Parathyroid adenoma (tissue), 2 donors: ENCODE measurements at regions not wholly inside any gene's neighbourhood (a gene's known extent, or its start where the extent isn't known, plus 50 kb on each side); places are given as distances from the start of the nearest gene placed in this dataset.

Experiments used
- H2AFZ ChIP-seq: fragments of 300-600 bp; sonication (generic); one replicate; pipeline ENCODE4 v1.7.0; 2017; ENCODE audit warnings: antibody characterized with exemption, mild to moderate bottlenecking
- H3K27ac ChIP-seq: fragments of 300-600 bp; sonication (generic); one replicate; pipeline ENCODE4 v1.7.0; 2017
- H3K27me3 ChIP-seq: fragments of 300-600 bp; sonication (generic); one replicate; pipeline ENCODE4 v1.7.0; 2017; ENCODE audit warnings: low read length; ENCODE audit not compliant: control insufficient read depth, insufficient read depth
- H3K36me3 ChIP-seq: fragments of 300-600 bp; sonication (generic); one replicate; pipeline ENCODE4 v1.7.0; 2017; ENCODE audit warnings: low read length; ENCODE audit not compliant: control insufficient read depth, insufficient read depth
- H3K4me1 ChIP-seq: fragments of 300-600 bp; sonication (generic); one replicate; pipeline ENCODE4 v1.7.0; 2017; ENCODE audit warnings: control low read depth
- H3K4me2 ChIP-seq: fragments of 300-600 bp; sonication (generic); one replicate; pipeline ENCODE4 v1.7.0; 2017; ENCODE audit warnings: low read length
- H3K4me3 ChIP-seq: fragments of 300-600 bp; sonication (generic); one replicate; pipeline ENCODE4 v1.7.0; 2017; ENCODE audit warnings: low read depth, low read length
- H3K79me2 ChIP-seq: fragments of 300-600 bp; sonication (generic); one replicate; pipeline ENCODE4 v1.7.0; 2017; ENCODE audit warnings: control low read depth
- H3K9ac ChIP-seq: fragments of 300-600 bp; sonication (generic); one replicate; pipeline ENCODE4 v1.7.0; 2017; ENCODE audit warnings: mild to moderate bottlenecking
- H3K9me3 ChIP-seq: fragments of 300-600 bp; sonication (generic); one replicate; pipeline ENCODE4 v1.7.0; 2017; ENCODE audit warnings: low read length; ENCODE audit not compliant: control insufficient read depth
- TF ChIP-seq, protein P1 (sequence below): fragments of 300-600 bp; sonication (generic); IDR thresholded peaks from one replicate; pipeline ENCODE4 v1.7.0; 2017; ENCODE audit warnings: antibody characterized with exemption, mild to moderate bottlenecking
- donor health status: primary hyperparathyroidism.

DNA sequence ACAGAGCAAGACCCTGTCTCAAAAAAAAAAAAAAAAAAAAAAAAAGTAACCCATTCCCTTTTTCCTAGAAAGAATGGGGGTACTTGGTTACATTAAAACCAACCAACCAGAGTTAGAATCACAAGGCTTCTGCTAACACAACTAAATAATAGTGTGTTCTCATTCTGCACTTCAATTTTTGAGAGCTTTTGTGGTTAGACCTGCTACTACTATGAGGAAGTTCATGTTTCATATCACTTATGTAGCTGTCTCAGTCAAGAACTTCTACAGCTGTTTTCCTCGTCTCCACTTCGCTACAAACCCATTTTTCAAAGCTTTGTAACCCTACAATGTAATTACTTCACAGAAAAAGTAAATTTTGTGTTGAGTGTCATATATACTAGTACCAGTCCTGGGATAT, 58.3 kb downstream of the PDHA2 start:
- TF ChIP-seq, protein P1, sequence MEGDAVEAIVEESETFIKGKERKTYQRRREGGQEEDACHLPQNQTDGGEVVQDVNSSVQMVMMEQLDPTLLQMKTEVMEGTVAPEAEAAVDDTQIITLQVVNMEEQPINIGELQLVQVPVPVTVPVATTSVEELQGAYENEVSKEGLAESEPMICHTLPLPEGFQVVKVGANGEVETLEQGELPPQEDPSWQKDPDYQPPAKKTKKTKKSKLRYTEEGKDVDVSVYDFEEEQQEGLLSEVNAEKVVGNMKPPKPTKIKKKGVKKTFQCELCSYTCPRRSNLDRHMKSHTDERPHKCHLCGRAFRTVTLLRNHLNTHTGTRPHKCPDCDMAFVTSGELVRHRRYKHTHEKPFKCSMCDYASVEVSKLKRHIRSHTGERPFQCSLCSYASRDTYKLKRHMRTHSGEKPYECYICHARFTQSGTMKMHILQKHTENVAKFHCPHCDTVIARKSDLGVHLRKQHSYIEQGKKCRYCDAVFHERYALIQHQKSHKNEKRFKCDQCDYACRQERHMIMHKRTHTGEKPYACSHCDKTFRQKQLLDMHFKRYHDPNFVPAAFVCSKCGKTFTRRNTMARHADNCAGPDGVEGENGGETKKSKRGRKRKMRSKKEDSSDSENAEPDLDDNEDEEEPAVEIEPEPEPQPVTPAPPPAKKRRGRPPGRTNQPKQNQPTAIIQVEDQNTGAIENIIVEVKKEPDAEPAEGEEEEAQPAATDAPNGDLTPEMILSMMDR: no peak
- Histone ChIP-seq H3K36me3 (no peaks in the 10 kb centered on the region), H3K27ac (no peak overlapping the region), H3K4me3 (no peak overlapping the region), H3K79me2 (no peaks in the 10 kb centered on the region), H3K9me3 (no peaks in the 10 kb centered on the region), H3K4me2 (no peak overlapping the region), H3K9ac (no peak overlapping the region), H3K27me3 (no peaks in the 10 kb centered on the region), H2AFZ (no peak overlapping the region), H3K4me1 (no peaks in the 10 kb centered on the region)

DNA sequence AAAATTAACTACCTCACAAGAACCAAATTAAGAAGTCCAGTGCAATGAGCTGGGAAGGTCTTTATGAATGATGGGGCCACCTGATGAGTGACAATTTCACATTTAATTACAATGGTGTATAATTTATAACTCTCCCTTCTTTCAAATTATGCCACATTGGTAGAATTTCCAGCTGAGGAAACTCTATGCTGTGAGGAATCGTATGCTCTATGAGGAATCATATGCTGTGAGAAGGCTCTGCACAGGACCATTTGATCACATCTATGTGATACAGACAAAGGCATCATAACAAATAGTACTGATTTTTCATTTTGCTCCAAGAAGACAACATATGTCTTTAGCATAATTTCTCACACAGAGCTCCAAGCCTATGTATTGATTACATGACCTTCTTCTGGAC, 69.3 kb downstream of the PDHA2 start:
- TF ChIP-seq, protein P1: no peak

DNA sequence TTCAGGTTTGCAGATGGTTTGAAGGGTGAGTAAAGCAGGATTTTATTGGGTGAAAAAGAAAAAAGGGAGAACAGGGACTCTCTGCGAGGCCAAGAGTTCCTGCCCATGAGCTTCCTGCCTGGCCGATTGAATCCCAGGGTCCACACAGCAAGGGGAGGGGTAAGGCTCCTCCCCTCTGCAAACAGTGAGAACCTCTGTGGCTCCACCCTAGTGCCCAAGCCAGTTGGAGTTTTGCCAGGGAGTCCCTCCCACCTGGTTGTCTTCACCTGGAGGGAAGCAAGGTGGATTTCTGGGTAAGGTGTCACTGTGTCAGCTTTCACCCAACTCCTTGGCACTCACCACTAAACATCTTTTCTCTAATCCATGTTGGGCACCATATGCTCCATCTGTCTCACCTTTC, 70.9 kb downstream of the PDHA2 start:
- Histone ChIP-seq H3K4me2 (no peak overlapping the region), H2AFZ (no peak overlapping the region), H3K79me2 (no peaks in the 10 kb centered on the region), H3K9me3 (no peaks in the 10 kb centered on the region), H3K36me3 (no peaks in the 10 kb centered on the region), H3K27me3 (no peaks in the 10 kb centered on the region), H3K4me3 (no peak overlapping the region), H3K4me1 (no peaks in the 10 kb centered on the region), H3K27ac (no peak overlapping the region), H3K9ac (no peak overlapping the region)
- TF ChIP-seq, protein P1: no peak

More for the DNA sequence above, 69.3 kb downstream of the PDHA2 start:
- H3K27ac ChIP-seq: no peak overlapping the region
- no peak overlapping the region for H2AFZ ChIP-seq
- no peaks in the 10 kb centered on the region for H3K79me2 ChIP-seq
- no peak overlapping the region for H3K4me2 ChIP-seq
- no peaks in the 10 kb centered on the region for H3K4me1 ChIP-seq
- H3K9me3 ChIP-seq: no peaks in the 10 kb centered on the region
- no peak overlapping the region for H3K9ac ChIP-seq
- no peaks in the 10 kb centered on the region for H3K27me3 ChIP-seq
- no peak overlapping the region for H3K4me3 ChIP-seq
- no peaks in the 10 kb centered on the region for H3K36me3 ChIP-seq

DNA sequence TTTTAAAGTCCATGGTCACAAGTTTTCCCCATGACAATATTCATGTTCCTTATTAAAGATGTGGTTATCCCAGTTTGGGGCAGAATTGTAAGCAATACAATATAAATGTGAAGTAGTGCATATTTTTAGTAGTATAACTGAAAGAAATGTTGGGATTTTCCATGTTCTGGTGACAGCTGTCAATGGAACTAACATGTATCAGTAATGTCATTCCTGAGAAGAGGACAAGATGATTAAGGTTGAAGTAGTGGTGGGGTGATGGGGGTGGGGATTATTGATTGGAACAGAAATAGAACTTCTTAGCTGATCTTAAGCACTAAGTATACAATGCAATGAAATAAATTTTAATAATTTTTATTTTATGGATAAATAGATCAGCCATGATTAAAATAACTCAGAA, 81.6 kb downstream of the PDHA2 start:
- no peak overlapping the region for H3K9ac ChIP-seq
- H3K79me2 ChIP-seq: no peaks in the 10 kb centered on the region
- TF ChIP-seq, protein P1: no peak
- H3K4me2 ChIP-seq: no peak overlapping the region
- H2AFZ ChIP-seq: no peak overlapping the region
- H3K4me3 ChIP-seq: no peak overlapping the region
- no peak overlapping the region for H3K27ac ChIP-seq
- no peaks in the 10 kb centered on the region for H3K9me3 ChIP-seq
- no peaks in the 10 kb centered on the region for H3K36me3 ChIP-seq
- no peaks in the 10 kb centered on the region for H3K4me1 ChIP-seq
- no peaks in the 10 kb centered on the region for H3K27me3 ChIP-seq

DNA sequence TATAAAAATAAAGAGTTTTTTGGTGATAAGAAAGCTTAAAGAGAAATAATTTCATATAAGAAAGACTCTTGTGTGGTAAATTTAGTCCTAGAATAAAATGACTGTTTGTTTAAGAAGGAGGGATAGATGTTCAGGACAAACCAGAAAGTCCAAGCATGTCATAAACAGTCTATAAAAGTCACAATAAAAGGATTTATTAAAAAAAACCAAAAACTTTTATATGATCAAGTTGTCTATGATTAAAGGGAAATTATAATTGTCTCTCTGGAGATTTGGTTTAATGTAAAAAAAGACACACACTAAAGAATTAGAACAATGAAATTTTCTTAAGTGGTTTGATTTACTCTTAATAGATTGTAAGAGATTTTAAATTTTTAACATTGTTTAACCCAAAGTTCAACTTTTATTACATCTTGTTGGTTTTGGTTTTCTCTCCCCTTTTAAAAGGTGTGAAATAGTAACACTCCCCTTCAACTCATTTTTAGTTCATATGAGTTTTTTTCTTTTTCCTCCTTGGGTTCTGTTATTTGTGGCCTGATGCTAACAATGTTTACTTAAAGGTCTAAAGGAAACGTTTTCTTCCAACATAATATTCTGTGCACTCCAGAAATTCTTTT, 89.7 kb downstream of the PDHA2 start:
- H3K27me3 ChIP-seq: no peaks in the 10 kb centered on the region
- no peaks in the 10 kb centered on the region for H3K4me1 ChIP-seq
- H3K36me3 ChIP-seq: no peaks in the 10 kb centered on the region
- no peaks in the 10 kb centered on the region for H3K79me2 ChIP-seq
- no peak overlapping the region for H3K4me2 ChIP-seq
- no peak overlapping the region for H3K27ac ChIP-seq
- H3K9me3 ChIP-seq: no peaks in the 10 kb centered on the region
- no peak overlapping the region for H3K4me3 ChIP-seq
- no peak overlapping the region for H3K9ac ChIP-seq
- H2AFZ ChIP-seq: no peak overlapping the region
- TF ChIP-seq, protein P1: no peak
